Neural progenitor cell (in vitro differentiated cells): ENCODE measurements at regions not wholly inside any gene's neighbourhood (a gene's known extent, or its start where the extent isn't known, plus 50 kb on each side); places are given as distances from the start of the nearest gene placed in this dataset.

ENCODE experiments used
- CTCF ChIP-seq: fragments of 200-600 bp; sonication (generic); IDR thresholded peaks from 2 replicates; pipeline ENCODE4 v1.5.1; 2017; ENCODE audit warnings: antibody characterized with exemption, mild to moderate bottlenecking
- EZH2phosphoT487 ChIP-seq: fragments of 200-600 bp; sonication (generic); IDR thresholded peaks from 2 replicates; pipeline ENCODE4 v1.6.1; 2017; ENCODE audit warnings: antibody characterized with exemption

DNA sequence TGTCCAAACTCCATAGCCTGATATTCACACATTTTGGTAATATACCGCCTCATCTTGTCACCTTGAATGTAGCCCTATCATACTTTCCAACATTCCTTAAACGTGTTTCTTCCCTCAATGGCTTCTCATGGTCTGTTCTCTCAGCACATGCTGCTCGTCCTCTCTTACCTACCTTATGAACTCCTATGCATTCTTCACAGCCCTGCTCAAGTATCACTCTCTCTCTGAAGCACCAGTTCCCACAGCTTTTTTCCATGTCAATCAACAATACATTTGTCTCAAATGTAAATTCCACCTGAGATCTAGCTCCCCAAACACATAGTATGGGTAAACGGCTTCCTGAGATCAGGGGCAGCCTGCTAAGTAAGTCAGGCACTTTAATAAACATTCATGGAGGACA lies 85.2 kb upstream of the ZMIZ1 start:
- TF ChIP-seq CTCF (no peak), EZH2phosphoT487 (no peak)
